Breast epithelium (tissue), 3 donors: ENCODE measurements at regions not wholly inside any gene's neighbourhood (a gene's known extent, or its start where the extent isn't known, plus 50 kb on each side); places are given as distances from the start of the nearest gene placed in this dataset.

Experiments
- CTCF ChIP-seq, 3 donors: fragments of 450-650 bp; IDR thresholded peaks; one replicate each; pipeline ENCODE4 v1.5.1; 2016 to 2017; ENCODE audit warnings: antibody characterized with exemption in 3 of 3, mild to moderate bottlenecking in 3 of 3, moderate library complexity in 3 of 3
- POLR2A ChIP-seq: fragments of 450-650 bp; IDR thresholded peaks from one replicate; pipeline ENCODE4 v1.6.1; 2016; ENCODE audit warnings: antibody characterized with exemption, mild to moderate bottlenecking, moderate library complexity
- POLR2AphosphoS5 ChIP-seq, 3 donors: sonication (generic); formaldehyde crosslinking; IDR thresholded peaks; one replicate each; pipeline ENCODE4 v1.6.1; 2017; ENCODE audit warnings: antibody characterized with exemption in 3 of 3

DNA sequence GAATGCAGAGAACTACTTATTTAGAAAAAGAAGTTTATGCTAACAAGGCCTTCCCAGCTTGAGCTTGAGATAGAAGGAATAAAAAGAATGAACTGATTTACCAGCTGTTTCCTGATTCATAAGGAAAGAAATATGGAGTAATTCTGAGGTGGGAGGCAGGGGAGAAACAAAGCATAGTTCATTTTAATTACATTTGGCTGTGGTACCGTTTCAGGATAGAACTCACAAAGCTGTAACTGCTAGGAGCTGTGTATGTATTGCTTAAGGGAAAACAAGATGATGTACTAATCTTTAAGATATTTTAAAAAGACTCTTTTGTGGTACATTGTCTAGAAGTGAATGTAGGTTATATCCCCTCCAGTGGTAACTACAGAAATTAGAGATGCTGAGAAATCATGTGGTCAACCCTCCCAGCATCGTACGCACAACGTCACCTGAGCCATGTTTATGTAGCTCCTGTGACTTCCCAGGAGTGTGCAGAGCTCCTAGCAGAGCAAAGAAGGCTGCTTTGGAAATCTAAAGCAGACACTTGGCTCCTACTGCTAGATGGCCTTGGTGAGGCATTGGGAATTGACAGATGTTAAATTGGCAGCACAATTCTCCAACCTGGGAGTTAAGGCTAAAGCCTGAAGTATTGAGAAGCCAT lies 208.3 kb upstream of the VLDLR start:
- no peak for TF ChIP-seq POLR2AphosphoS5 (IDR thresholded peaks at IDR 0.05)
- TF ChIP-seq CTCF (IDR thresholded peaks at IDR 0.05) = no peak
- no peak for TF ChIP-seq POLR2A
